Liver (tissue), 8 donors: ENCODE measurements at regions not wholly inside any gene's neighbourhood (a gene's known extent, or its start where the extent isn't known, plus 50 kb on each side); places are given as distances from the start of the nearest gene placed in this dataset.
A peak's percentile ranks its signal among the peaks of the same experiment; 100 is the strongest.

ENCODE experiments used
- DNase-seq: peaks from one replicate; pipeline ENCODE4 v3.0.0-alpha.2; 2017; ENCODE audit warnings: low spot score
- H3K27ac ChIP-seq, 2 donors: one replicate each; pipeline ENCODE4 v1.7.0; 2013; ENCODE audit warnings: inconsistent platforms in 2 of 2, low read length in 2 of 2, control low read depth in 1 of 2, low read depth in 1 of 2, mild to moderate bottlenecking in 1 of 2
- H3K27me3 ChIP-seq, 4 donors: one replicate each; pipeline versions ENCODE4 v1.6.1 to v1.7.0; 2013; ENCODE audit warnings: low read length in 3 of 4, inconsistent platforms in 1 of 4, mild to moderate bottlenecking in 1 of 4, moderate library complexity in 1 of 4; ENCODE audit not compliant: control insufficient read depth in 4 of 4, insufficient read depth in 4 of 4
- H3K36me3 ChIP-seq, 4 donors: one replicate each; pipeline versions ENCODE4 v1.6.1 to v1.7.0; 2013; ENCODE audit warnings: low read length in 3 of 4, mild to moderate bottlenecking in 3 of 4, low read depth in 1 of 4, moderate library complexity in 1 of 4; ENCODE audit not compliant: control insufficient read depth in 4 of 4, insufficient read depth in 3 of 4
- H3K4me1 ChIP-seq, 4 donors: one replicate each; pipeline versions ENCODE4 v1.6.1 to v1.7.0; 2013; ENCODE audit warnings: low read length in 3 of 4, mild to moderate bottlenecking in 3 of 4, moderate library complexity in 1 of 4; ENCODE audit not compliant: control insufficient read depth in 4 of 4, insufficient read depth in 4 of 4
- H3K4me3 ChIP-seq, 3 donors: one replicate each; pipeline versions ENCODE4 v1.6.1 to v1.7.0; 2013; ENCODE audit warnings: low read length in 3 of 3, control low read depth in 1 of 3, low read depth in 1 of 3, mild to moderate bottlenecking in 1 of 3
- H3K9ac ChIP-seq, 2 donors: one replicate each; pipeline ENCODE4 v1.7.0; 2013; ENCODE audit warnings: low read length in 2 of 2, mild to moderate bottlenecking in 2 of 2, moderate library complexity in 2 of 2, control low read depth in 1 of 2, low read depth in 1 of 2
- H3K9me3 ChIP-seq, 4 donors: one replicate each; pipeline versions ENCODE4 v1.6.1 to v1.7.0; 2013; ENCODE audit warnings: low read length in 3 of 4; ENCODE audit not compliant: control insufficient read depth in 4 of 4
- ATF3 ChIP-seq: IDR thresholded peaks from 2 replicates; pipeline ENCODE4 v1.6.1; 2016; ENCODE audit warnings: antibody characterized with exemption
- CTCF ChIP-seq: fragments of 150-350 bp; IDR thresholded peaks from 2 replicates; pipeline ENCODE4 v1.5.1; 2017; ENCODE audit warnings: improper control_type of control experiment, low read depth, low read length; ENCODE audit not compliant: missing input control
- EGR1 ChIP-seq, 2 donors: IDR thresholded peaks; 2 replicates each; pipeline ENCODE4 v1.6.1; 2016 to 2018; ENCODE audit warnings: antibody characterized with exemption in 2 of 2, low read depth in 2 of 2
- FOXA1 ChIP-seq: IDR thresholded peaks from 2 replicates; pipeline ENCODE4 v1.6.1; 2016; ENCODE audit warnings: antibody characterized with exemption
- GABPA ChIP-seq, 2 donors: IDR thresholded peaks in 1 of 2; conservative IDR thresholded peaks in 1 of 2; 2 replicates each; pipeline ENCODE4 v1.6.1; 2016; ENCODE audit warnings: antibody characterized with exemption in 2 of 2, mild to moderate bottlenecking in 1 of 2, moderate library complexity in 1 of 2
- HNF4A ChIP-seq, 2 donors: conservative IDR thresholded peaks; 2 replicates each; pipeline ENCODE4 v1.6.1; 2016; ENCODE audit warnings: antibody characterized with exemption in 2 of 2, mild to moderate bottlenecking in 2 of 2
- JUND ChIP-seq, 2 donors: IDR thresholded peaks; 2 replicates each; pipeline ENCODE4 v1.6.1; 2016; ENCODE audit warnings: antibody characterized with exemption in 2 of 2
- NR2F2 ChIP-seq: IDR thresholded peaks from 2 replicates; pipeline ENCODE4 v1.6.1; 2016; ENCODE audit warnings: antibody characterized with exemption
- RAD21 ChIP-seq, 2 donors: IDR thresholded peaks; 2 replicates each; pipeline ENCODE4 v1.6.1; 2016; ENCODE audit warnings: antibody characterized with exemption in 2 of 2, mild to moderate bottlenecking in 2 of 2
- REST ChIP-seq: IDR thresholded peaks from 2 replicates; pipeline ENCODE4 v1.6.1; 2016; ENCODE audit warnings: antibody characterized with exemption, mild to moderate bottlenecking
- SP1 ChIP-seq: IDR thresholded peaks from 2 replicates; pipeline ENCODE4 v1.6.1; 2018; ENCODE audit warnings: antibody characterized with exemption, mild to moderate bottlenecking
- TAF1 ChIP-seq: conservative IDR thresholded peaks from 2 replicates; pipeline ENCODE4 v1.6.1; 2016; ENCODE audit warnings: antibody characterized with exemption, mild to moderate bottlenecking
- WGBS: extraction: QIAGEN DNeasy Blood & Tissue Kit; methylation state at CpG from one replicate; pipeline ENCODE4 v1.1.7; 2013; 5-methylcytosine and 5-hydroxymethylcytosine counted together
- donor health status: healthy.
- donor health status: healthy.
- donor health status: healthy.
- donor health status: healthy.
- donor health status: healthy.

- H3K36me3 ChIP-seq = no peaks in the 10 kb centered on the region
- H3K4me3 ChIP-seq = no peak overlapping the region
- WGBS = 99% methylated on average over 1 of the region's 1 CpG
- no peaks in the 10 kb centered on the region for H3K9me3 ChIP-seq
- H3K4me1 ChIP-seq = no peaks in the 10 kb centered on the region
- no peak overlapping the region for H3K27ac ChIP-seq
- no peak for DNase-seq
- TF ChIP-seq SP1 = no peak
- no peak for TF ChIP-seq RAD21 (IDR thresholded peaks at IDR 0.05)
- no peak for TF ChIP-seq CTCF
- TF ChIP-seq ATF3 = no peak
- no peak for TF ChIP-seq FOXA1
- TF ChIP-seq GABPA (IDR thresholded peaks at IDR 0.05 in 1 of 2, conservative IDR thresholded peaks at IDR 0.05 in 1 of 2) = no peak
- no peak overlapping the region for H3K9ac ChIP-seq
- H3K27me3 ChIP-seq = no peaks in the 10 kb centered on the region
Observed at GRCh38 chr3:170700054-170700404, 114.2 kb upstream of the SLC7A14 start.

GRCh38 chr3:170699158-170700053 is 113.5 kb upstream of the SLC7A14 start:
- peak; percentile 36 for TF ChIP-seq NR2F2
- TF ChIP-seq CTCF = no peak
- peak in 1 of 2 donors; percentile 4 for TF ChIP-seq RAD21 (IDR thresholded peaks at IDR 0.05)
- no peak for TF ChIP-seq EGR1 (IDR thresholded peaks at IDR 0.05; ENCODE audit: low read depth in 2 of 2)
- TF ChIP-seq ATF3 = no peak
- Histone ChIP-seq H3K4me3 (no peak overlapping the region), H3K4me1 (no peaks in the 10 kb centered on the region), H3K36me3 (no peaks in the 10 kb centered on the region), H3K9me3 (no peaks in the 10 kb centered on the region), H3K27ac (no peak overlapping the region), H3K27me3 (no peaks in the 10 kb centered on the region), H3K9ac (no peak overlapping the region)
- DNase-seq = no peak
- WGBS = 87% methylated on average over 8 of the region's 8 CpGs

- H3K27me3 ChIP-seq = no peaks in the 10 kb centered on the region
- H3K4me1 ChIP-seq = no peaks in the 10 kb centered on the region
- no peak overlapping the region for H3K27ac ChIP-seq
- no peak overlapping the region for H3K4me3 ChIP-seq
- no peak for DNase-seq
- 72% methylated on average over 3 of the region's 3 CpGs for WGBS
- no peaks in the 10 kb centered on the region for H3K9me3 ChIP-seq
- H3K9ac ChIP-seq = no peak overlapping the region
- no peaks in the 10 kb centered on the region for H3K36me3 ChIP-seq
- TF ChIP-seq REST (no peak), CTCF (no peak), HNF4A (conservative IDR thresholded peaks at IDR 0.05) (no peak), TAF1 (no peak), JUND (IDR thresholded peaks at IDR 0.05) (no peak), ATF3 (no peak)
Observed at GRCh38 chr3:170697908-170698307, 112.0 kb upstream of the SLC7A14 start.
